Left ventricle myocardium inferior (tissue), 1 donor: ENCODE measurements at regions not wholly inside any gene's neighbourhood (a gene's known extent, or its start where the extent isn't known, plus 50 kb on each side); places are given as distances from the start of the nearest gene placed in this dataset.
A peak's percentile ranks its signal among the peaks of the same experiment; 100 is the strongest.

Experiments
- DNase-seq: peaks from one replicate; pipeline ENCODE4 v3.0.0-alpha.2; 2020
- H3K27ac ChIP-seq: fragments of 200-600 bp; replicated peaks from 2 replicates; pipeline ENCODE4 v1.8.0; 2021
- H3K27me3 ChIP-seq: fragments of 200-600 bp; 2 replicates; pipeline ENCODE4 v1.8.0; 2021; ENCODE audit warnings: low read depth
- H3K36me3 ChIP-seq: fragments of 200-600 bp; 2 replicates; pipeline ENCODE4 v1.8.0; 2021
- H3K4me1 ChIP-seq: fragments of 200-600 bp; 2 replicates; pipeline ENCODE4 v1.8.0; 2021
- H3K4me3 ChIP-seq: fragments of 200-600 bp; 2 replicates; pipeline ENCODE4 v1.8.0; 2021; ENCODE audit warnings: mild to moderate bottlenecking, moderate library complexity
- H3K9me3 ChIP-seq: fragments of 200-600 bp; replicated peaks from 2 replicates; pipeline ENCODE4 v1.8.0; 2021
- CTCF ChIP-seq: fragments of 200-600 bp; IDR thresholded peaks from 2 replicates; pipeline ENCODE4 v1.8.0; 2021; ENCODE audit warnings: antibody characterized with exemption, mild to moderate bottlenecking, borderline replicate concordance
- intact Hi-C: fragments of 100-400 bp; cut with micrococcal nuclease; formaldehyde crosslinking; loops from one replicate; pipeline ENCODE4 v1.11.0; 2022
- donor health status: DM: no; HTN: yes; CAD: no; lungs with severe emphysema.

- intact Hi-C loops, result no loop called here
- Histone ChIP-seq H3K27ac (no peak overlapping the region), H3K36me3 (no peaks in the 10 kb centered on the region), H3K27me3 (peaks cover 46% of the 10 kb centered on the region), H3K4me1 (peaks cover 3% of the 10 kb centered on the region), H3K9me3 (peaks cover 25% of the 10 kb centered on the region), H3K4me3 (no peak overlapping the region)
- no peak for DNase-seq
- TF ChIP-seq CTCF, result no peak
Observed at GRCh38 chr3:43852066-43852465, 161.3 kb downstream of the ABHD5 start.

DNA sequence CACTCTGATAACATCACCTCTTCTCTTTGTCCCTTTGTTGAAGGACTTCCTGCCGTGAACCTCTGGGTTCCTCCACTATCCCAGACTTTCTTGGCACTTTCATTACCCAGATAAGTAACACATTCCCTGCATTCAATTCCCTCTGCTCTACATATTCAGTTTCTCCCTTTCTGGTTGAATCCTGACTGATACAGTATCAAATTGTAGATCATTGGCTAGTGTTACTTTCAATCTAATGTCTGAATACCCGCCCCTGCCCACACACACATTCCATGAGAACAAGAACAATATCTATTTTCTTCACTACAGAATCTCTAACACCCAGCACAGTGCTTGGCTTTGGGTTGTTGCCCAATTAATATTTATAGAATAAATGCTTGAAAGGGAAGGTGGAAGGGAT lies 163.5 kb downstream of the ABHD5 start:
- Histone ChIP-seq H3K4me1 (peaks cover 3% of the 10 kb centered on the region), H3K4me3 (no peak overlapping the region), H3K27ac (no peak overlapping the region), H3K27me3 (peaks cover 68% of the 10 kb centered on the region), H3K36me3 (no peaks in the 10 kb centered on the region), H3K9me3 (peaks cover 4% of the 10 kb centered on the region)
- DNase-seq, result no peak
- intact Hi-C loops, result no loop called here
- no peak for TF ChIP-seq CTCF

- H3K27me3 ChIP-seq, result peaks cover 74% of the 10 kb centered on the region
- no peak overlapping the region for H3K27ac ChIP-seq
- peaks cover 3% of the 10 kb centered on the region for H3K4me1 ChIP-seq
- TF ChIP-seq CTCF, result no peak
- no peaks in the 10 kb centered on the region for H3K9me3 ChIP-seq
- H3K36me3 ChIP-seq, result no peaks in the 10 kb centered on the region
- no peak for DNase-seq
- H3K4me3 ChIP-seq, result no peak overlapping the region
- intact Hi-C loops, result no loop called here
Observed at GRCh38 chr3:43854916-43855315, 164.2 kb downstream of the ABHD5 start.

- no peak overlapping the region for H3K4me3 ChIP-seq
- intact Hi-C loops, result no loop called here
- H3K36me3 ChIP-seq, result no peaks in the 10 kb centered on the region
- peak; percentile 34 for DNase-seq
- peaks cover 76% of the 10 kb centered on the region for H3K27me3 ChIP-seq
- peaks cover 3% of the 10 kb centered on the region for H3K4me1 ChIP-seq
- no peak overlapping the region for H3K27ac ChIP-seq
- TF ChIP-seq CTCF, result peak; percentile 70
- no peaks in the 10 kb centered on the region for H3K9me3 ChIP-seq
Observed at GRCh38 chr3:43855674-43856299, 165.0 kb downstream of the ABHD5 start.

- H3K27me3 ChIP-seq, result peaks cover 82% of the 10 kb centered on the region
- no peak overlapping the region for H3K27ac ChIP-seq
- no peaks in the 10 kb centered on the region for H3K9me3 ChIP-seq
- no peak for DNase-seq
- H3K4me1 ChIP-seq, result peaks cover 3% of the 10 kb centered on the region
- no peak for TF ChIP-seq CTCF
- no peaks in the 10 kb centered on the region for H3K36me3 ChIP-seq
- intact Hi-C loops, result no loop called here
- H3K4me3 ChIP-seq, result no peak overlapping the region
Observed at GRCh38 chr3:43856351-43856750, 165.6 kb downstream of the ABHD5 start.
